ENCODE measurements at regions not wholly inside any gene's neighbourhood (a gene's known extent, or its start where the extent isn't known, plus 50 kb on each side); places are given as distances from the start of the nearest gene placed in this dataset.
A peak's percentile ranks its signal among the peaks of the same experiment; 100 is the strongest.

DNA sequence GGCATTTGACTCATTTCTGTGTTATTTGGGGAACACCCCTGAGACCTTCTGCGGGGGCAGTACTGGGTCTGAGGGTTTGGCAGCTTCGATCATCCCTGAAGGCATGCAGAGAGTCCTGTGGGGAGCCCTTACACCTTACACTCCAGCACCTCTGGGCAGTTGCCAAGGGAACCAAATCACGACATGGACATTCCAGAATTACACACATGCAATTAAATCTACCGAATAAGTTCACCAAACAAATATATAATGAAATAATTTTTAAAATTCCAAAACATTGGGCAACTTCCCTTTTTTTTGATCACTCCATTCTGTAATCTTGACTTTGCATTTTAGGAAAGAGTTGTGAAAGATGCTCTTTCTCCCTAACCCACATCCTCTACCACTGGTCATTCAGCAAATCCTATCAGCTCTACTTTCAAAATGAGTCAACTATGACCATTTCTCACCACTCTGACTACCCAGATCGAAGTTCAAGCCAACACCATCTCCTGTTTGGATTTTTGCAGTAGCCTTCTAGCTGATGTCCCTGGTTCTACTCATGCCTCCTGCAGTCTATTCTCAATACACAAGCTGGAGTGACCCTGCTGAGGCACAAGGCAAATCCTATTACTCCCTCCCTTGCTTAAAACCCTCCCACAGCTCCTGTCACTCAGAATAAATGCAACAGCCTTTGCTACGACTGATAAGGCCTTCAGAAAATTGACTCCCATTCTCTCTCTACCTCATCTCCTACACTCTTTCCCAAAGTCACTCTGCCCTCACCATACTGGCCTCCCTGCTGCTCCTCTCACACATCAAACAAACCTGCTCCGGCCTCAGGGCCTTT, 533.3 kb downstream of the HACE1 start:
- H2AFZ ChIP-seq (ENCODE audit: low read depth, low read length), result no peak overlapping the region

More for the DNA sequence above, 533.3 kb downstream of the HACE1 start:
- BruUV-seq (replicated peaks), result no TSS peak
- Histone ChIP-seq H3K79me2 (ENCODE audit: control insufficient read depth, insufficient read depth, low read length) (no peaks in the 10 kb centered on the region), H3K4me1 (replicated peaks in 1 of 2; ENCODE audit: control insufficient read depth in 2 of 2, insufficient read depth in 2 of 2, low read length in 2 of 2) (no peaks in the 10 kb centered on the region; a peak in 1 of 5 replicates), H3K27me3 (ENCODE audit: control insufficient read depth in 2 of 2, insufficient read depth in 2 of 2, low read length in 2 of 2) (no peaks in the 10 kb centered on the region), H3K9me1 (ENCODE audit: control insufficient read depth, insufficient read depth, low read length) (no peaks in the 10 kb centered on the region), H3K4me3 (no peak overlapping the region), H4K20me1 (replicated peaks; ENCODE audit: control insufficient read depth, insufficient read depth, low read length) (no peaks in the 10 kb centered on the region), H3K9ac (ENCODE audit: insufficient read depth in 1 of 2, low read depth in 2 of 2, low read length in 2 of 2) (no peak overlapping the region), H3K36me3 (ENCODE audit: control insufficient read depth, insufficient read depth, low read length) (no peaks in the 10 kb centered on the region), H3K27ac (ENCODE audit: extremely low read depth, low read depth, low read length) (no peak overlapping the region), H3K4me2 (ENCODE audit: insufficient read depth, low read length) (no peak overlapping the region), H3K9me3 (replicated peaks; ENCODE audit: control insufficient read depth, insufficient read depth, low read depth, low read length) (no peaks in the 10 kb centered on the region)
- POLR2A ChIA-PET, result no interaction called here
- CTCF ChIA-PET (ENCODE audit: low intra/inter-chr PET ratio), result no interaction called here
- DNase-seq (ENCODE audit: extremely low read depth in 1 of 4, low spot score in 3 of 4) (peak in 1 of 4 experiments; percentile 29), ATAC-seq (peak; percentile 76), FAIRE-seq (no peak)
- WGBS (ENCODE audit: insufficient coverage, low coverage, missing lambda C conversion rate), result 5% methylated on average over 7 of the region's 7 CpGs
- intact Hi-C loops (cut with micrococcal nuclease), result loop anchor here (5.0 kb wide), 1 partner anchor 156 kb away; no protein-coding TSS in a partner anchor
- TF ChIP-seq, protein P1, sequence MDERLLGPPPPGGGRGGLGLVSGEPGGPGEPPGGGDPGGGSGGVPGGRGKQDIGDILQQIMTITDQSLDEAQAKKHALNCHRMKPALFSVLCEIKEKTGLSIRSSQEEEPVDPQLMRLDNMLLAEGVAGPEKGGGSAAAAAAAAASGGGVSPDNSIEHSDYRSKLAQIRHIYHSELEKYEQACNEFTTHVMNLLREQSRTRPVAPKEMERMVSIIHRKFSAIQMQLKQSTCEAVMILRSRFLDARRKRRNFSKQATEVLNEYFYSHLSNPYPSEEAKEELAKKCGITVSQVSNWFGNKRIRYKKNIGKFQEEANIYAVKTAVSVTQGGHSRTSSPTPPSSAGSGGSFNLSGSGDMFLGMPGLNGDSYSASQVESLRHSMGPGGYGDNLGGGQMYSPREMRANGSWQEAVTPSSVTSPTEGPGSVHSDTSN (CRISPR knock-in tag; IDR thresholded peaks at IDR 0.05; ENCODE audit: low read depth), result no peak
- TF ChIP-seq, protein P1 (tag; conservative IDR thresholded peaks at IDR 0.05; ENCODE audit: low read depth), result peak; percentile 71; the same call in 1 of the 2 replicates
- TF ChIP-seq, protein P2, sequence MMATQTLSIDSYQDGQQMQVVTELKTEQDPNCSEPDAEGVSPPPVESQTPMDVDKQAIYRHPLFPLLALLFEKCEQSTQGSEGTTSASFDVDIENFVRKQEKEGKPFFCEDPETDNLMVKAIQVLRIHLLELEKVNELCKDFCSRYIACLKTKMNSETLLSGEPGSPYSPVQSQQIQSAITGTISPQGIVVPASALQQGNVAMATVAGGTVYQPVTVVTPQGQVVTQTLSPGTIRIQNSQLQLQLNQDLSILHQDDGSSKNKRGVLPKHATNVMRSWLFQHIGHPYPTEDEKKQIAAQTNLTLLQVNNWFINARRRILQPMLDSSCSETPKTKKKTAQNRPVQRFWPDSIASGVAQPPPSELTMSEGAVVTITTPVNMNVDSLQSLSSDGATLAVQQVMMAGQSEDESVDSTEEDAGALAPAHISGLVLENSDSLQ (IDR thresholded peaks at IDR 0.05), result peak; percentile 90
- TF ChIP-seq MEIS2 (IDR thresholded peaks at IDR 0.05; ENCODE audit: partially characterized antibody) (peak; percentile 22), SMARCE1 (IDR thresholded peaks at IDR 0.05) (no peak), SRF (CRISPR knock-in tag; IDR thresholded peaks at IDR 0.05) (no peak)
- TF ChIP-seq, protein P3, sequence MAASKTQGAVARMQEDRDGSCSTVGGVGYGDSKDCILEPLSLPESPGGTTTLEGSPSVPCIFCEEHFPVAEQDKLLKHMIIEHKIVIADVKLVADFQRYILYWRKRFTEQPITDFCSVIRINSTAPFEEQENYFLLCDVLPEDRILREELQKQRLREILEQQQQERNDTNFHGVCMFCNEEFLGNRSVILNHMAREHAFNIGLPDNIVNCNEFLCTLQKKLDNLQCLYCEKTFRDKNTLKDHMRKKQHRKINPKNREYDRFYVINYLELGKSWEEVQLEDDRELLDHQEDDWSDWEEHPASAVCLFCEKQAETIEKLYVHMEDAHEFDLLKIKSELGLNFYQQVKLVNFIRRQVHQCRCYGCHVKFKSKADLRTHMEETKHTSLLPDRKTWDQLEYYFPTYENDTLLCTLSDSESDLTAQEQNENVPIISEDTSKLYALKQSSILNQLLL (CRISPR knock-in tag; IDR thresholded peaks at IDR 0.05; ENCODE audit: borderline replicate concordance), result no peak
- in situ Hi-C loops (cut with MboI), result no loop called here
